NCI-H510A treated with DMSO at 0.1 percent for 48 hours (cell line): ENCODE measurements at regions not wholly inside any gene's neighbourhood (a gene's known extent, or its start where the extent isn't known, plus 50 kb on each side); places are given as distances from the start of the nearest gene placed in this dataset.

Source experiments
- DNase-seq: peaks from one replicate; lab custom pipeline; 2025; lab: John Stamatoyannopoulos, UW

GRCh38 chr11:45724153-45724552 lies 58.7 kb upstream of the CHST1 start:
- DNase-seq = no peak

- DNase-seq = no peak
Measured at GRCh38 chr11:45723397-45723796, 58.0 kb upstream of the CHST1 start.

GRCh38 chr11:45722144-45722543 lies 56.7 kb upstream of the CHST1 start:
- no peak for DNase-seq

- no peak for DNase-seq
Measured at GRCh38 chr11:45717526-45717925, 52.1 kb upstream of the CHST1 start.

GRCh38 chr11:45715418-45715817 lies 50.0 kb upstream of the CHST1 start:
- DNase-seq = no peak
